ENCODE measurements at regions not wholly inside any gene's neighbourhood (a gene's known extent, or its start where the extent isn't known, plus 50 kb on each side); places are given as distances from the start of the nearest gene placed in this dataset.

GRCh38 chr4:154076921-154077320, 288.0 kb upstream of the SFRP2 start:
- no peak for TF ChIP-seq CTCF (IDR thresholded peaks at IDR 0.05; ENCODE audit: low read depth, low read length, missing control alignments)
- H3K27me3 ChIP-seq (replicated peaks) = no peaks in the 10 kb centered on the region
- no peaks in the 10 kb centered on the region for H3K36me3 ChIP-seq (replicated peaks)
- in situ Hi-C loops (cut with HindIII; ENCODE audit: low pct_ligation_motif_present, low sequenced_read_pairs) = no loop called here
- peak; percentile 12 for DNase-seq
- H3K27ac ChIP-seq = no peak overlapping the region
- no peak overlapping the region for H3K4me3 ChIP-seq (ENCODE audit: low read depth, low read length)

DNA sequence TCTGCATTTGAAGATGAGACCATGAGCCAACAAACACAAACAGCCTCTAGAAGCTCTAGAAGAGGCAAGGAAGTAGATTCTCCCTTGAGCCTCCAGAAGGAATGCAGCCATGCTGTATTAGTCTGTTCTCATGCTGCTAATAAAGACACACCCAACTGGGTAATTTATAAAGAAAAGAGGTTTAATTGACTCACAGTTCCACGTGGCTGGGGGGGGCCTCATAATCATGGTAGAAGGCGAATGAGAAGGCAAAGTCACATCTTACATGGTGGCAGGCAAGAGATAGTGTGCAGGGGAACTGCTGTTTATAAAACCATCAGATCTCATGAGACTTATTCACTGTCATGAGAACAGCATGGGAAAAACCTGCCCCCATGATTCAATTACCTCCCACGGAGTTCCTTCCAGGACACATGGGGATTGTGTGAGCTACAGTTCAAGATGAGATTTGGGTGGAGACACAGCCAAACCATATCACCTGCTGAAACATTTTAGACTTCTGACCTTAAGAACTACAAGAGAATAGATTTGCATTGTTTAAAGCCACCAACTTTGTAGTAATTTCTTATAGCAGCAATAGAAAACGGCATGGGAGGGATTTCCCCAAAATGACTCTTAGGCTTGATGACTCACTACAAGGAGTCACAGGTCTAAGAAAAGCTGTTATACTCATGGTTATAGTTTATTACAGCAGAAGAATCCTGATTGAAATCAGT, 284.4 kb upstream of the SFRP2 start:
- Histone ChIP-seq H3K27me3 (replicated peaks) (no peaks in the 10 kb centered on the region), H3K36me3 (replicated peaks) (no peaks in the 10 kb centered on the region), H3K27ac (peak overlapping the region; percentile 55), H3K4me3 (ENCODE audit: low read depth, low read length) (no peak overlapping the region)
- DNase-seq = peak; percentile 71
- in situ Hi-C loops (cut with HindIII; ENCODE audit: low pct_ligation_motif_present, low sequenced_read_pairs) = no loop called here
- TF ChIP-seq CTCF (IDR thresholded peaks at IDR 0.05; ENCODE audit: low read depth, low read length, missing control alignments) = no peak

- no peaks in the 10 kb centered on the region for H3K27me3 ChIP-seq (replicated peaks)
- TF ChIP-seq CTCF (IDR thresholded peaks at IDR 0.05; ENCODE audit: low read depth, low read length, missing control alignments) = no peak
- H3K4me3 ChIP-seq (ENCODE audit: low read depth, low read length) = no peak overlapping the region
- no peak overlapping the region for H3K27ac ChIP-seq
- in situ Hi-C loops (cut with HindIII; ENCODE audit: low pct_ligation_motif_present, low sequenced_read_pairs) = no loop called here
- no peaks in the 10 kb centered on the region for H3K36me3 ChIP-seq (replicated peaks)
- no peak for DNase-seq
Measured at GRCh38 chr4:154067786-154068185, 278.9 kb upstream of the SFRP2 start.

GRCh38 chr4:154065368-154065767, 276.5 kb upstream of the SFRP2 start:
- DNase-seq = no peak
- no peaks in the 10 kb centered on the region for H3K27me3 ChIP-seq (replicated peaks)
- in situ Hi-C loops (cut with HindIII; ENCODE audit: low pct_ligation_motif_present, low sequenced_read_pairs) = no loop called here

GRCh38 chr4:154064244-154064643, 275.4 kb upstream of the SFRP2 start:
- DNase-seq = no peak
- no peak for TF ChIP-seq CTCF (IDR thresholded peaks at IDR 0.05; ENCODE audit: low read depth, low read length, missing control alignments)
- in situ Hi-C loops (cut with HindIII; ENCODE audit: low pct_ligation_motif_present, low sequenced_read_pairs) = no loop called here

More at GRCh38 chr4:154065368-154065767, 276.5 kb upstream of the SFRP2 start:
- TF ChIP-seq CTCF (IDR thresholded peaks at IDR 0.05; ENCODE audit: low read depth, low read length, missing control alignments) = no peak
- Histone ChIP-seq H3K4me3 (ENCODE audit: low read depth, low read length) (no peak overlapping the region), H3K36me3 (replicated peaks) (no peaks in the 10 kb centered on the region), H3K27ac (no peak overlapping the region)

More at GRCh38 chr4:154064244-154064643, 275.4 kb upstream of the SFRP2 start:
- no peaks in the 10 kb centered on the region for H3K27me3 ChIP-seq (replicated peaks)
- no peak overlapping the region for H3K27ac ChIP-seq
- H3K4me3 ChIP-seq (ENCODE audit: low read depth, low read length) = no peak overlapping the region
- no peaks in the 10 kb centered on the region for H3K36me3 ChIP-seq (replicated peaks)
